Neural cell (in vitro differentiated cells): ENCODE measurements at regions not wholly inside any gene's neighbourhood (a gene's known extent, or its start where the extent isn't known, plus 50 kb on each side); places are given as distances from the start of the nearest gene placed in this dataset.
"Not testable (repeated sequence)": the region's sequence is repeated elsewhere in the genome, so short reads cannot be mapped to it uniquely, and the experiment has no call there.

Source experiments
- H2AFZ ChIP-seq: fragments of 200-600, 300-800 bp; sonication (generic), shearing (Covaris generic); 2 replicates; pipeline ENCODE4 v1.6.0; 2014; ENCODE audit warnings: low read depth, mild to moderate bottlenecking, antibody characterized with exemption, low read length, moderate library complexity
- H3F3A ChIP-seq: fragments of 200-600 bp; shearing (Covaris generic); 2 replicates; pipeline ENCODE4 v1.6.1; 2016; ENCODE audit warnings: mild to moderate bottlenecking, moderate library complexity, mixed read lengths, antibody characterized with exemption, low read length; ENCODE audit not compliant: insufficient read depth, poor library complexity, severe bottlenecking
- H3K27ac ChIP-seq: fragments of 200-600, 300-800 bp; sonication (generic), shearing (Covaris generic); 2 replicates; pipeline ENCODE4 v1.5.1; 2014; ENCODE audit warnings: mild to moderate bottlenecking, low read length, moderate library complexity
- H3K27me3 ChIP-seq: fragments of 300-800, 200-600 bp; sonication (generic), shearing (Covaris generic); 2 replicates; pipeline ENCODE4 v1.6.0; 2014; ENCODE audit warnings: mild to moderate bottlenecking, low read depth, low read length, moderate library complexity; ENCODE audit not compliant: insufficient read depth
- H3K36me3 ChIP-seq: fragments of 300-800, 200-600 bp; sonication (generic), shearing (Covaris generic); 2 replicates; pipeline ENCODE4 v1.5.1; 2014; ENCODE audit warnings: mild to moderate bottlenecking, antibody characterized with exemption, low read length, moderate library complexity; ENCODE audit not compliant: insufficient read depth
- H3K4me2 ChIP-seq: fragments of 300-800, 200-600 bp; sonication (generic), shearing (Covaris generic); 2 replicates; pipeline ENCODE4 v1.6.0; 2014; ENCODE audit warnings: mild to moderate bottlenecking, low read length
- H3K4me3 ChIP-seq: fragments of 300-800, 200-600 bp; sonication (generic), shearing (Covaris generic); 2 replicates; pipeline ENCODE4 v1.5.1; 2014; ENCODE audit warnings: mild to moderate bottlenecking, low read length, moderate library complexity
- H3K79me2 ChIP-seq: fragments of 200-600 bp; shearing (Covaris generic); replicated peaks from 2 replicates; pipeline ENCODE4 v1.6.0; 2014; ENCODE audit warnings: mild to moderate bottlenecking, low read length, moderate library complexity; ENCODE audit not compliant: insufficient read depth
- H3K9ac ChIP-seq: fragments of 300-800, 200-600 bp; sonication (generic), shearing (Covaris generic); 2 replicates; pipeline ENCODE4 v1.6.1; 2016; ENCODE audit warnings: mild to moderate bottlenecking, low read length, mixed read lengths
- H3K9me2 ChIP-seq: fragments of 200-600 bp; shearing (Covaris generic); 2 replicates; pipeline ENCODE4 v1.6.1; 2016; ENCODE audit warnings: mild to moderate bottlenecking, low read length, mixed read lengths; ENCODE audit not compliant: insufficient read depth
- H3K9me3 ChIP-seq: fragments of 200-600, 300-800 bp; sonication (generic), shearing (Covaris generic); 2 replicates; pipeline ENCODE4 v1.6.1; 2016; ENCODE audit warnings: mild to moderate bottlenecking, mixed run types, low read length, moderate library complexity, mixed read lengths
- H4K20me1 ChIP-seq: fragments of 200-600 bp; shearing (Covaris generic); 2 replicates; pipeline ENCODE4 v1.6.1; 2016; ENCODE audit warnings: mild to moderate bottlenecking, mixed run types; ENCODE audit not compliant: insufficient read depth
- EP300 ChIP-seq: fragments of 450-650 bp; conservative IDR thresholded peaks from 2 replicates; pipeline ENCODE4 v1.6.1; 2014; ENCODE audit warnings: antibody characterized with exemption, mild to moderate bottlenecking, moderate library complexity; ENCODE audit not compliant: poor library complexity, severe bottlenecking
- EZH2 ChIP-seq: fragments of 200-600, 300-800 bp; shearing (Covaris generic), sonication (generic); IDR thresholded peaks from 2 replicates; pipeline ENCODE4 v1.6.1; 2014; ENCODE audit warnings: antibody characterized with exemption, low read length, borderline replicate concordance, mild to moderate bottlenecking; ENCODE audit not compliant: insufficient read depth, poor library complexity, severe bottlenecking
- MXI1 ChIP-seq: fragments of 450-650 bp; conservative IDR thresholded peaks from 2 replicates; pipeline ENCODE4 v1.6.1; 2014; ENCODE audit warnings: antibody characterized with exemption, mild to moderate bottlenecking; ENCODE audit not compliant: poor library complexity, severe bottlenecking
- POLR2AphosphoS5 ChIP-seq: IDR thresholded peaks from 2 replicates; pipeline ENCODE4 v1.6.1; 2012
- RAD21 ChIP-seq: fragments of 450-650 bp; conservative IDR thresholded peaks from 2 replicates; pipeline ENCODE4 v1.6.1; 2014; ENCODE audit warnings: antibody characterized with exemption, mild to moderate bottlenecking, moderate library complexity
- REST ChIP-seq: IDR thresholded peaks from 2 replicates; pipeline ENCODE4 v1.6.1; 2012; ENCODE audit warnings: borderline replicate concordance
- SMC3 ChIP-seq: fragments of 450-650 bp; conservative IDR thresholded peaks from 2 replicates; pipeline ENCODE4 v1.6.1; 2014; ENCODE audit warnings: antibody characterized with exemption, mild to moderate bottlenecking, moderate library complexity; ENCODE audit not compliant: poor library complexity
- TAF1 ChIP-seq: IDR thresholded peaks from 2 replicates; pipeline ENCODE4 v1.6.1; 2012; ENCODE audit warnings: low read depth
- TF ChIP-seq, protein P1 (sequence below): fragments of 450-650 bp; IDR thresholded peaks from 2 replicates; pipeline ENCODE4 v1.5.1; 2014; ENCODE audit warnings: antibody characterized with exemption, mild to moderate bottlenecking, moderate library complexity; ENCODE audit not compliant: poor library complexity, severe bottlenecking

DNA sequence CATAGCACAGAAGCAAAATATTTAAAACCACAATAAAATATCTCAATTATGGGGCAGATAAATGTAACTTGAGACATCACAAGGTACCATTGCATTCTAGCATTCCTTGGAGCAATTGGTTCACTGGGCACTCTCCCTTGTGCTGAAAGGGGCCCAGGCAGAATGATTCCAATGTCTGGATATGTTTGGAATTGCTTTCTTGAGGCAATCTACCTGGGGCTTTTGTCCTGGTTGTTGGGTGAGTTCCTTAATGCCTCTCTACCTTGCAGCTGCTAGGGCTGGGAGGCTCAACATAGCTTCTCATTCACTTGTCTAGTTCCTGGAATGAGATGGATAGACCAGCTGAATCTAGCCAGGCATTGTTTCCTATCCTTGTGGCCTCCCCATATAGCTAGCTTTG is 539.6 kb upstream of the FSHR start:
- H3K9me3 ChIP-seq, result no peaks in the 10 kb centered on the region
- H3K9me2 ChIP-seq, result no peaks in the 10 kb centered on the region

GRCh38 chr2:49692022-49692421 is 537.7 kb upstream of the FSHR start:
- not testable (repeated sequence) for H3K27me3 ChIP-seq, H2AFZ ChIP-seq, H3K9me3 ChIP-seq, H3K79me2 ChIP-seq, H3K36me3 ChIP-seq, H3K9ac ChIP-seq, H3F3A ChIP-seq, H3K9me2 ChIP-seq, H4K20me1 ChIP-seq, H3K4me2 ChIP-seq, H3K4me3 ChIP-seq, H3K27ac ChIP-seq

More for the DNA sequence above, 539.6 kb upstream of the FSHR start:
- Histone ChIP-seq H3K36me3 (no peaks in the 10 kb centered on the region), H3K27ac (no peak overlapping the region), H2AFZ (no peak overlapping the region), H3K79me2 (no peaks in the 10 kb centered on the region), H3K27me3 (no peaks in the 10 kb centered on the region), H3K4me3 (no peak overlapping the region), H3F3A (no peaks in the 10 kb centered on the region), H3K4me2 (no peak overlapping the region), H3K9ac (no peak overlapping the region), H4K20me1 (no peaks in the 10 kb centered on the region)
- TF ChIP-seq SMC3 (no peak), RAD21 (no peak), EZH2 (no peak), REST (no peak), POLR2AphosphoS5 (no peak), EP300 (no peak), TAF1 (no peak), MXI1 (no peak)
- TF ChIP-seq, protein P1, sequence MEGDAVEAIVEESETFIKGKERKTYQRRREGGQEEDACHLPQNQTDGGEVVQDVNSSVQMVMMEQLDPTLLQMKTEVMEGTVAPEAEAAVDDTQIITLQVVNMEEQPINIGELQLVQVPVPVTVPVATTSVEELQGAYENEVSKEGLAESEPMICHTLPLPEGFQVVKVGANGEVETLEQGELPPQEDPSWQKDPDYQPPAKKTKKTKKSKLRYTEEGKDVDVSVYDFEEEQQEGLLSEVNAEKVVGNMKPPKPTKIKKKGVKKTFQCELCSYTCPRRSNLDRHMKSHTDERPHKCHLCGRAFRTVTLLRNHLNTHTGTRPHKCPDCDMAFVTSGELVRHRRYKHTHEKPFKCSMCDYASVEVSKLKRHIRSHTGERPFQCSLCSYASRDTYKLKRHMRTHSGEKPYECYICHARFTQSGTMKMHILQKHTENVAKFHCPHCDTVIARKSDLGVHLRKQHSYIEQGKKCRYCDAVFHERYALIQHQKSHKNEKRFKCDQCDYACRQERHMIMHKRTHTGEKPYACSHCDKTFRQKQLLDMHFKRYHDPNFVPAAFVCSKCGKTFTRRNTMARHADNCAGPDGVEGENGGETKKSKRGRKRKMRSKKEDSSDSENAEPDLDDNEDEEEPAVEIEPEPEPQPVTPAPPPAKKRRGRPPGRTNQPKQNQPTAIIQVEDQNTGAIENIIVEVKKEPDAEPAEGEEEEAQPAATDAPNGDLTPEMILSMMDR, result no peak

DNA sequence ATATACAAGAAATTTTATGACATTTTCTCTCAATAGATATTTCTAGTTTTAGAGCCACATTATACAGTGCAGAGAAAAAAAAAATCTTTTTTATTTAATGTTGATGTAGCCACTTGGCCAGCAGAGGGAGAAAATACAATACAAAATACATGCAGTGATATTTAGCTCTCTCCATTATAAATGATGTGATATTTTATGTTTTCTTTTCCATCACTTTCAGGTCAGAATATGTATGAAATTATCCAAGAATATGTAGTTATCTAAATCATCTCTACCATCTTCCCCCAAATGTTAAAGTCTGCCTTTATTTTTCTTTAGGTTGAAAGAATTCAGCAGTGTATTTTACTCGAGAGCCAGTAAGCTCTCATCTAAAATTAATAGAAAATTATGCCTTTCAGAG is 533.6 kb upstream of the FSHR start:
- no peaks in the 10 kb centered on the region for H3K79me2 ChIP-seq
- no peaks in the 10 kb centered on the region for H4K20me1 ChIP-seq
- no peaks in the 10 kb centered on the region for H3K9me2 ChIP-seq
- TF ChIP-seq POLR2AphosphoS5 (no peak), SMC3 (peak; percentile 86), EP300 (no peak), RAD21 (peak; percentile 80), TAF1 (no peak), REST (no peak)
- TF ChIP-seq, protein P1, result peak; percentile 79
- H3K27ac ChIP-seq, result peak overlapping the region; percentile 35
- no peaks in the 10 kb centered on the region for H3K27me3 ChIP-seq
- no peak overlapping the region for H3K4me3 ChIP-seq
- H3K9me3 ChIP-seq, result no peaks in the 10 kb centered on the region
- H2AFZ ChIP-seq, result peak overlapping the region; percentile 15
- H3K36me3 ChIP-seq, result no peaks in the 10 kb centered on the region
- no peaks in the 10 kb centered on the region for H3F3A ChIP-seq
- no peak overlapping the region for H3K9ac ChIP-seq
- H3K4me2 ChIP-seq, result no peak overlapping the region
